Panc1 (cell line): ENCODE measurements at regions not wholly inside any gene's neighbourhood (a gene's known extent, or its start where the extent isn't known, plus 50 kb on each side); places are given as distances from the start of the nearest gene placed in this dataset.

Experiments used
- CTCF ChIP-seq: fragments of 450-650 bp; IDR thresholded peaks from 2 replicates; pipeline ENCODE4 v1.5.1; 2017; ENCODE audit warnings: mild to moderate bottlenecking
- TCF7L2 ChIP-seq: IDR thresholded peaks from 2 replicates; pipeline ENCODE4 v1.6.1; 2011; ENCODE audit warnings: mild to moderate bottlenecking, low read depth, low read length, inconsistent platforms

GRCh38 chr6:156406099-156406498, 371.1 kb upstream of the ARID1B start:
- TF ChIP-seq TCF7L2 (no peak), CTCF (no peak)
